ENCODE measurements at regions not wholly inside any gene's neighbourhood (a gene's known extent, or its start where the extent isn't known, plus 50 kb on each side); places are given as distances from the start of the nearest gene placed in this dataset.

- ChIA-PET CTCF (ENCODE audit: low intra/inter-chr PET ratio, low total read pairs) (no interaction called here), POLR2A (no interaction called here)
- Histone ChIP-seq H3K79me2 (ENCODE audit: insufficient read depth, low read length) (no peaks in the 10 kb centered on the region), H3K27me3 (ENCODE audit: control insufficient read depth in 1 of 2, insufficient read depth in 2 of 2, low read length in 2 of 2) (no peaks in the 10 kb centered on the region), H3K36me3 (replicated peaks in 1 of 2; ENCODE audit: control insufficient read depth in 1 of 2, insufficient read depth in 2 of 2, low read length in 2 of 2) (no peaks in the 10 kb centered on the region), H3K4me2 (ENCODE audit: low read depth, low read length) (no peak overlapping the region), H3K4me3 (replicated peaks in 1 of 3; ENCODE audit: insufficient read depth in 1 of 3, low read depth in 2 of 3, low read length in 3 of 3) (no peak overlapping the region), H3K4me1 (ENCODE audit: insufficient read depth, low read length) (peaks cover 21% of the 10 kb centered on the region; the same call in 1 of the 2 replicates), H3K9ac (ENCODE audit: insufficient read depth, low read depth, low read length) (no peak overlapping the region), H2AFZ (ENCODE audit: low read length) (no peak overlapping the region), H4K20me1 (ENCODE audit: insufficient read depth, low read length) (no peaks in the 10 kb centered on the region), H3K9me3 (ENCODE audit: low read length) (no peaks in the 10 kb centered on the region), H3K27ac (ENCODE audit: extremely low read length, insufficient read depth, low read length) (no peak overlapping the region)
- in situ Hi-C loops (cut with HindIII; ENCODE audit: extremely low pct_ligation_motif_present, low pct_unique_long_range_greater_than_20kb) (no loop called here), intact Hi-C loops (cut with micrococcal nuclease; ENCODE audit: unreplicated experiment) (no loop called here)
- FAIRE-seq = no peak
- peak; percentile 74 for ATAC-seq
- BruUV-seq (replicated peaks) = no TSS peak
- peak; percentile 12 for DNase-seq (ENCODE audit: low spot score)
- TF ChIP-seq FOSL2 (CRISPR knock-in tag; IDR thresholded peaks at IDR 0.05) = peak; percentile 73
- TF ChIP-seq RARA (CRISPR knock-in tag; IDR thresholded peaks at IDR 0.05) = 0 out of 2 replicates have a peak, but pooled peaks have one; percentile 13
- TF ChIP-seq ELF3 (CRISPR knock-in tag; IDR thresholded peaks at IDR 0.05) = peak; percentile 47; the same call in 1 of the 2 replicates
- no peak for TF ChIP-seq TEAD3 (CRISPR knock-in tag; optimal IDR thresholded peaks at IDR 0.05; ENCODE audit: borderline replicate concordance)
- TF ChIP-seq SAP130 (CRISPR knock-in tag; IDR thresholded peaks at IDR 0.05; ENCODE audit: low read depth) = no peak
- peak; percentile 63 for TF ChIP-seq FOXA3 (CRISPR knock-in tag; IDR thresholded peaks at IDR 0.05)
- TF ChIP-seq ZNF547 (CRISPR knock-in tag; IDR thresholded peaks at IDR 0.05) = no peak
- TF ChIP-seq FOXA1 (IDR thresholded peaks at IDR 0.05) = no peak
- no peak for TF ChIP-seq FOXA1 (CRISPR knock-in tag; IDR thresholded peaks at IDR 0.05)
- TF ChIP-seq FOXK1 (CRISPR knock-in tag; IDR thresholded peaks at IDR 0.05; ENCODE audit: borderline replicate concordance, low read depth) = peak; percentile 24; the same call in 1 of the 2 replicates
- no peak for TF ChIP-seq CHCHD3 (CRISPR knock-in tag; IDR thresholded peaks at IDR 0.05)
- WGBS (ENCODE audit: low lambda C conversion rate) = 1% methylated on average over 3 of the region's 3 CpGs
These were observed 370.8 kb downstream of the TLE1 start for GRCh38 chr9:81318571-81318970.

DNA sequence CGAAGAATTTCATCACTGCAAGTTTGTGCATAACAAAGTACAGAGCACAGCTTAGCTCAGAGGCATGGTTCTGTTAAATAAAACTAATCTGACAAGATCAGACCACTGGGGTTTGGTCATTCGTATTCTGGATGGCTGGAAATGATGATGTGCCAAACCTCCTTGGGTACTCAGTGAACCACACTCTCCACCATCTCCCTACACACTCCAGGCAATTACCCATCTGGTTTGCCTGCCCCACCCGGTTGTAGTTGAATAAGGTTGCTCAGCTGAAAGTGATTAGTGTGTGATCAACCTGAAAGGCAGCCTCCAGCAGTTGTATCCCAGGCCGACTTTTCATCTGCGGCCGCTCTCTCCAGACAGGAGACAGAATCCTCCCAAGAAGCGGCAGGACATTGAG lies 371.4 kb downstream of the TLE1 start:
- no peak for DNase-seq (ENCODE audit: low spot score)
- in situ Hi-C loops (cut with HindIII; ENCODE audit: extremely low pct_ligation_motif_present, low pct_unique_long_range_greater_than_20kb) = no loop called here
- ChIA-PET CTCF (ENCODE audit: low intra/inter-chr PET ratio, low total read pairs) (no interaction called here), POLR2A (no interaction called here)
- H3K9ac ChIP-seq (ENCODE audit: insufficient read depth, low read depth, low read length) = no peak overlapping the region
- no peaks in the 10 kb centered on the region for H3K9me3 ChIP-seq (ENCODE audit: low read length)
- TF ChIP-seq AFF4 (CRISPR knock-in tag; IDR thresholded peaks at IDR 0.05) = no peak
- TF ChIP-seq MLLT10 (CRISPR knock-in tag; IDR thresholded peaks at IDR 0.05) = no peak
- TF ChIP-seq ZNF788 (CRISPR knock-in tag; IDR thresholded peaks at IDR 0.05; ENCODE audit: borderline replicate concordance) = no peak
- TF ChIP-seq ZNF205 (CRISPR knock-in tag; IDR thresholded peaks at IDR 0.05) = no peak
- no peak for TF ChIP-seq EEA1 (CRISPR knock-in tag; IDR thresholded peaks at IDR 0.05; ENCODE audit: borderline replicate concordance)
- H4K20me1 ChIP-seq (ENCODE audit: insufficient read depth, low read length) = no peaks in the 10 kb centered on the region
- H3K27ac ChIP-seq (ENCODE audit: extremely low read length, insufficient read depth, low read length) = no peak overlapping the region
- H3K4me2 ChIP-seq (ENCODE audit: low read depth, low read length) = no peak overlapping the region
- no peak overlapping the region for H3K4me3 ChIP-seq (replicated peaks in 1 of 3; ENCODE audit: insufficient read depth in 1 of 3, low read depth in 2 of 3, low read length in 3 of 3)
- H3K27me3 ChIP-seq (ENCODE audit: control insufficient read depth in 1 of 2, insufficient read depth in 2 of 2, low read length in 2 of 2) = no peaks in the 10 kb centered on the region
- no peak for ATAC-seq
- 75% methylated on average over 7 of the region's 7 CpGs for WGBS (ENCODE audit: low lambda C conversion rate)
- FAIRE-seq = no peak
- H3K36me3 ChIP-seq (replicated peaks in 1 of 2; ENCODE audit: control insufficient read depth in 1 of 2, insufficient read depth in 2 of 2, low read length in 2 of 2) = no peaks in the 10 kb centered on the region
- intact Hi-C loops (cut with micrococcal nuclease; ENCODE audit: unreplicated experiment) = no loop called here
- peaks cover 21% of the 10 kb centered on the region; the same call in 1 of the 2 replicates for H3K4me1 ChIP-seq (ENCODE audit: insufficient read depth, low read length)
- no peak overlapping the region for H2AFZ ChIP-seq (ENCODE audit: low read length)
- no peaks in the 10 kb centered on the region for H3K79me2 ChIP-seq (ENCODE audit: insufficient read depth, low read length)
- no TSS peak for BruUV-seq (replicated peaks)
